ENCODE measurements at regions not wholly inside any gene's neighbourhood (a gene's known extent, or its start where the extent isn't known, plus 50 kb on each side); places are given as distances from the start of the nearest gene placed in this dataset.
"Not testable (repeated sequence)": the region's sequence is repeated elsewhere in the genome, so short reads cannot be mapped to it uniquely, and the experiment has no call there.

- DNase-seq (ENCODE audit: low read depth in 2 of 2) = no peak
These were observed 717.4 kb upstream of the SPRY2 start for GRCh38 chr13:81058211-81058915.

GRCh38 chr13:81051873-81052272, 710.9 kb upstream of the SPRY2 start:
- DNase-seq (ENCODE audit: low read depth in 2 of 2) = no peak

- no peak for DNase-seq (ENCODE audit: low read depth in 2 of 2)
These were observed 707.1 kb upstream of the SPRY2 start for GRCh38 chr13:81048026-81048461.

DNA sequence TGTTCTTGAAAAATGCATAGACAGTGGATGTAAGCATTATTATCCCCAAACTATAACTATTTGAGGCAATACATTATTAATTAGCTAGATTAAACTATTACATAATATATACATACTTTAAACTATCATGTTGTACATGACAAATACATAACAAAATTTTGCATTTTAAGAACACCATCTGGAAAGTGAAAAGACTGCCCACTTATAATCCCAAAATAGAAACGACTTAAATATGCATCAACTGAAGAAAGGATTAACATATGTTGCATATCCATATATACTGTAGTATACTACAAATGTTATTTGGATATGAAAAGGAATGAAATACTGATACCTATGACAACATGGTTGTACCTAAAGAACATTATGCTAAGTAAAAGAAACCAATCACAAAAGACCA, 700.8 kb upstream of the SPRY2 start:
- no peak for DNase-seq (ENCODE audit: low read depth in 2 of 2)

DNA sequence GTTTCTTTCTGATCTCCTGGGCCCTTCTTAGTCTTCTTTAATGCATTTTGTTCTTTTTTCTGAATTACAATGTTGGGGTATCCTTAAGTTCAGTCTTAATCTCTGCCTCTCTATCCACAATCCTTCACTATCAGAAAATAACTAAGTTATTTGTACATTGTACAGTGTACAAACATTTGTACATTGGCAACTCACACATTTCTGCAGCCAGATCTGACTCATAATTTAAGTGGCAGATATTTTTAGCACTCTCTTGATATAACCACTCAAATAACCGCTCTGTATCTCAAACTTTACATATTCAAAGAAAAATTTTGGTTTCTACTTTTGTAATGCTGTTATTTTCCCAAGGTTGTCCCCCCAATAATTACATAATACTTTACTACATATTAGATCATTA, 691.1 kb upstream of the SPRY2 start:
- no peak for DNase-seq (ENCODE audit: low read depth in 2 of 2)

DNA sequence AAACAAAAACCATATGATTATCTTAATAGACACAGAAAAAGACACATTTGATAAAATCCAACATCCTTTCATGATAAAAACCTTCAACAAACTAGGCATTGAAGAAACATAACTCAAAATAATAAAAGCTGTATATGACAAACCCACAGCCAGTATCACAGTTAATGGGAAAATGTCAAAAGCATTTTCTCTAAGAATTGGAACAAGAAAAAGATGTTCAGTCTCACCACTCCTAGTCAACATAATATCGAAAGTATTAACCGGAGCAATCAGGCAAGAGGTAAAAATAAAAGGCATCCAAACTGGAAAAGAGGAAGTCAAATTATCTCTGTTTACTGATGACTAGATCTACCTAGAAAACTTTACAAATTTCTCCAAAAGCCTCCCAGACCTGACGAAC, 684.2 kb upstream of the SPRY2 start:
- no peak for DNase-seq (ENCODE audit: low read depth in 2 of 2)

- DNase-seq (ENCODE audit: low read depth in 2 of 2) = no peak
These were observed 680.4 kb upstream of the SPRY2 start for GRCh38 chr13:81021284-81021840.

DNA sequence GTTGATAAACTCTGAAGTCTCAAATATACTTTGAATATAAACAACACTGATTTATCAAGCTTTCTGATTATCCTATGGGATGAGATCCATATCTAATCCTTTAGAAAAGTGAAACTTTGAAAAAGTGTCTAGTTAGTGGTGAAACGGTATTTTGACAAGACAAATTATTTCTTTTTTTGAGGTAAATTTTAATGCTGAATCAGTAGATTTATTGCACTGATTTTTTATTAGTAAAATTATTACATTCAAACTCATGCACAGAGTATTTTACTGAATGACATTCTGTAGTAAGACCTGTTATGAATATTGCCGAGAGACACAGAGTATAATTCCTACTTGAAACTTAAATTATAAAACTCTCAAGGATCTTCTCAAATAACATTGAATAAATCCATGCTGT, 679.1 kb upstream of the SPRY2 start:
- DNase-seq (ENCODE audit: low read depth in 2 of 2) = no peak

DNA sequence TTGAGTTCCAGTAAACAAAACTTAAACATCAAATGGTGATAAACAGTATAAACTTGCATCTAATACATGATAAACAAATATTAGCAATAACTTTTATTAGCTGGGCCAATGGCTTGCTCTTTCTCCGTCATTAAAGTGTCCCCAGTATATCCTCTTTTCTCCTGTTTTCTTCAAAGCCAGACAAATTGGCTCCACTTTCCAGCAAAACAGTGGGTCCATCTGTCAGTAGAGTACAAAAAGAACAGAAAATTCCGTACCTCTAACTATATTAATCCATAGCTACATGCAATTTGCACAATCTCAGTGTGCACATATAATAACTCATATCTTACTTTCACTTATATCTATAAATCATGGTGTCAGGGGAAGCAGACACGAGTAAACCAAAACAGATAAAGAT, 678.0 kb upstream of the SPRY2 start:
- no peak for DNase-seq (ENCODE audit: low read depth in 2 of 2)

GRCh38 chr13:81017513-81018152, 676.7 kb upstream of the SPRY2 start:
- DNase-seq (ENCODE audit: low read depth in 2 of 2) = no peak

DNA sequence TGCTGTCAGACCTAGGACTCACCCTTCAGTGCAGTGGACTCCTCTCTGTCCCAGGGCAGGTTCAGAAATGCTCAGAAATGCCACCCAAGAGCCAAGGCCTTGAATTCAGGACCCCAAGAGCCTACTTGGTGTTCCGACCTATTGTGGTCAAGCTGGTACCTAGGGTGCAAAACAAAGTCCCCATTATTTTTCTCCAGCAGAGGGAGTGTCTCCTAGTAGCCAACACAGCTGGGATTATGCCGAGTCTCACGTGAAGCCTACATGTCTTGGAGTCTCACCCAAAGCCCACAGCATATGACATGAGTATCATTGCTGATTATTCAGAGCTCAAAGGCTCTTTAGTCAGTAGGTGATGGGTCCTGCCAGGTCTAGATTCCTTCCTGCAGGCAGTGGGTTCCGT, 671.1 kb upstream of the SPRY2 start:
- no peak for DNase-seq (ENCODE audit: low read depth in 2 of 2)

GRCh38 chr13:81001828-81002385, 661.0 kb upstream of the SPRY2 start:
- no peak for DNase-seq (ENCODE audit: low read depth in 2 of 2)

DNA sequence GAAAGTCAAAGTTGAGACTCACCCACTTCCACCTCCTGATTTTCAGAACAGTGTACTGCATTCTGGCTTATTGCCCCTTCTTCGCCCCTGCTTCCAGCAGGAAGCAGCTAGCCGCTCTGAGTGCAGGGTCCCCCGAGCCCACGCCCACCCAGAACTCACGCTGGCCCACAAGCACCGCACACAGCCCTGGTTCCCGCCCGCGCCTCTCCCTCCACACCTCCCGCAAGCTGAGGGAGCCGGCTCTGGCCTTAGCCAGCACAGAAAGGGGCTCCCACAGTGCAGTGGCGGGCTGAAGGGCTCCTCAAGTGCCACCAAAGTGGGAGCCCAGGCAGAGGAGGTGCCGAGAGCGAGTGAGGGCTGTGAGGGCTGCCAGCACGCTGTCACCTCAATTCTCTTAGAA, 657.7 kb upstream of the SPRY2 start:
- DNase-seq (ENCODE audit: low read depth in 2 of 2) = not testable (repeated sequence)

GRCh38 chr13:80989747-80990146, 648.8 kb upstream of the SPRY2 start:
- DNase-seq (ENCODE audit: low read depth in 2 of 2) = no peak

- DNase-seq (ENCODE audit: low read depth in 2 of 2) = no peak
These were observed 648.3 kb upstream of the SPRY2 start for GRCh38 chr13:80989241-80989640.

GRCh38 chr13:80988391-80989151, 647.6 kb upstream of the SPRY2 start:
- DNase-seq (ENCODE audit: low read depth in 2 of 2) = no peak

GRCh38 chr13:80979035-80979641, 638.2 kb upstream of the SPRY2 start:
- no peak for DNase-seq (ENCODE audit: low read depth in 2 of 2)

GRCh38 chr13:80977168-80977567, 636.2 kb upstream of the SPRY2 start:
- DNase-seq (ENCODE audit: low read depth in 2 of 2) = no peak

DNA sequence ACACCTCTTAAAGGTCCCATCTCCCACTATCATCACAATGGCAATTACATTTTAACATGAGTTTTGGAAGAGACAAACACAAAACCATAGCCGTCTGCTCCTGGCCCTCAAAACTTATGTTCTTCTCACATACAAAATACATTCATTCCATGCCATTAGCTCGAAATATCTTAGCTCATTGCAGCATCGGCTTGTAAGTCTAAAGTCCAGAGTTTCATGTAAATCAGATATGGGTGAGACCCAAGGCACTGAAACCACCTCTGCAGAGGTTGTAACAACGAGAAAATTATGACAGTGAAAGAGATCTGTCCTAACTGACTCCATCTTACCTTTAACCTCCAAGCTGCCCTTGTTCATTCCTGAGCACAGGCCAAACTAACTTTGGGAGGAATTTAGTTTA, 635.0 kb upstream of the SPRY2 start:
- DNase-seq (ENCODE audit: low read depth in 2 of 2) = no peak

DNA sequence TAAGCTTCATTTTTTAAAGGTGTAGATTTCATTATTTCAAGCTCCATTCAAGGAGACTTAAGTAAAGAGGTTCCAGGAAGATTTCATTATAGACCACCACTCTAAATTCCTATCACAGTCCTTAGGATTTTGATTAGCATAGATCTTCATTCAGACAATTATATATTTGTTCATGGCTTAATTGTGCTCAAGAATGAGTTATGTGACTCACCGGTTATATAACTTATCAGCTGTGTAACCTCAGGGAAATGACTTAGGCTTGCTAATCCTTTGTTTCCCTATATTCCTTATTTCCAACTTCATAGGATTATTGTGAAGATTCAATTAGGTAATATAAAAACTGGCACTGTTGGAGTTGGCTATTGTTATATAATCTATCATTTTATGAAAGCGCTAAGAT, 632.8 kb upstream of the SPRY2 start:
- no peak for DNase-seq (ENCODE audit: low read depth in 2 of 2)

- no peak for DNase-seq (ENCODE audit: low read depth in 2 of 2)
These were observed 632.0 kb upstream of the SPRY2 start for GRCh38 chr13:80972857-80973478.
